Parathyroid adenoma (tissue), 2 donors: ENCODE measurements at regions not wholly inside any gene's neighbourhood (a gene's known extent, or its start where the extent isn't known, plus 50 kb on each side); places are given as distances from the start of the nearest gene placed in this dataset.

ENCODE experiments used
- H2AFZ ChIP-seq: fragments of 300-600 bp; sonication (generic); one replicate; pipeline ENCODE4 v1.7.0; 2017; ENCODE audit warnings: antibody characterized with exemption, mild to moderate bottlenecking
- H3K27ac ChIP-seq: fragments of 300-600 bp; sonication (generic); one replicate; pipeline ENCODE4 v1.7.0; 2017
- H3K27me3 ChIP-seq: fragments of 300-600 bp; sonication (generic); one replicate; pipeline ENCODE4 v1.7.0; 2017; ENCODE audit warnings: low read length; ENCODE audit not compliant: control insufficient read depth, insufficient read depth
- H3K36me3 ChIP-seq: fragments of 300-600 bp; sonication (generic); one replicate; pipeline ENCODE4 v1.7.0; 2017; ENCODE audit warnings: low read length; ENCODE audit not compliant: control insufficient read depth, insufficient read depth
- H3K4me1 ChIP-seq: fragments of 300-600 bp; sonication (generic); one replicate; pipeline ENCODE4 v1.7.0; 2017; ENCODE audit warnings: control low read depth
- H3K4me2 ChIP-seq: fragments of 300-600 bp; sonication (generic); one replicate; pipeline ENCODE4 v1.7.0; 2017; ENCODE audit warnings: low read length
- H3K4me3 ChIP-seq: fragments of 300-600 bp; sonication (generic); one replicate; pipeline ENCODE4 v1.7.0; 2017; ENCODE audit warnings: low read depth, low read length
- H3K79me2 ChIP-seq: fragments of 300-600 bp; sonication (generic); one replicate; pipeline ENCODE4 v1.7.0; 2017; ENCODE audit warnings: control low read depth
- H3K9ac ChIP-seq: fragments of 300-600 bp; sonication (generic); one replicate; pipeline ENCODE4 v1.7.0; 2017; ENCODE audit warnings: mild to moderate bottlenecking
- H3K9me3 ChIP-seq: fragments of 300-600 bp; sonication (generic); one replicate; pipeline ENCODE4 v1.7.0; 2017; ENCODE audit warnings: low read length; ENCODE audit not compliant: control insufficient read depth
- CTCF ChIP-seq: fragments of 300-600 bp; sonication (generic); IDR thresholded peaks from one replicate; pipeline ENCODE4 v1.7.0; 2017; ENCODE audit warnings: antibody characterized with exemption, mild to moderate bottlenecking
- donor health status: primary hyperparathyroidism.

DNA sequence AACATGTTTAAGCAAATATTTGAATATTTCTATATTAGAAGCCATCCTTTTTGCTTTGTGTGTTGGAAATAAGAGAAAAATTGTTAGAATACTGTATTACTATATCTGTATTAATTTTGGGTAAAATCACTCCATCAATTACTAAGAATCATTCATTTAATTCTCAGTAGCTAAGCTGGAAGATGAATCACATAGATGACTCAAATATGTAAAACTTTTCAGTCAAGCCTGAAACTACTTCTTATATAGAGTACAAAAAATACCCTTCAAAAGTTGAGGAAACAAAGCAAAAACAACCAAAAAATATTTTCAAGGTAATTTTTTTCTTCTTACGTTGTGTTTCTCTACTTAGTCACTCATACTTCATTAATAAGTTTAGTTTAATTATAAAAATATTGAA is 205.7 kb upstream of the ROBO1 start:
- Histone ChIP-seq H3K9me3 (no peaks in the 10 kb centered on the region), H3K36me3 (no peaks in the 10 kb centered on the region), H3K4me1 (no peaks in the 10 kb centered on the region), H3K4me2 (no peak overlapping the region), H3K79me2 (no peaks in the 10 kb centered on the region), H3K27me3 (no peaks in the 10 kb centered on the region), H3K4me3 (no peak overlapping the region), H3K27ac (no peak overlapping the region), H2AFZ (no peak overlapping the region), H3K9ac (no peak overlapping the region)
- TF ChIP-seq CTCF: no peak

DNA sequence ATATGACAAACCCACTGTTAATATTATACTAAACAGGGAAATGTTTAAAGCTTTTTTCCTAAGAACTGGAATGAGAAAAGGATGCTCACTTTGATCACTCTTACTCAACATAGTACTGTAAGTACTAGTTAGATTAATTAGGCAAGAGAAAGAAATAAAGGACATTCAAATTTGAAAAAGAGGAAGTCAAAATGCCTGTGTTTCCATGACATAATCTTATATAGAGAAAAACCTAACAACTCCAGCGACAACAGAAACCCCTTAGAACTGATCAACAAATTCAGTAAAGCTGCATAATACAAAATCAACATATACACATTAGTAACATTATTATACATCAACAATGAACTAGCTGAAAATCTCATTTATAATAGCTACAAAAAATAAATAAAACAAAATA is 200.6 kb upstream of the ROBO1 start:
- Histone ChIP-seq H3K4me3 (no peak overlapping the region), H3K27ac (no peak overlapping the region), H3K4me1 (no peaks in the 10 kb centered on the region), H3K36me3 (no peaks in the 10 kb centered on the region), H3K79me2 (no peaks in the 10 kb centered on the region), H2AFZ (no peak overlapping the region), H3K9ac (no peak overlapping the region), H3K27me3 (no peaks in the 10 kb centered on the region), H3K4me2 (no peak overlapping the region), H3K9me3 (no peaks in the 10 kb centered on the region)
- TF ChIP-seq CTCF: no peak

DNA sequence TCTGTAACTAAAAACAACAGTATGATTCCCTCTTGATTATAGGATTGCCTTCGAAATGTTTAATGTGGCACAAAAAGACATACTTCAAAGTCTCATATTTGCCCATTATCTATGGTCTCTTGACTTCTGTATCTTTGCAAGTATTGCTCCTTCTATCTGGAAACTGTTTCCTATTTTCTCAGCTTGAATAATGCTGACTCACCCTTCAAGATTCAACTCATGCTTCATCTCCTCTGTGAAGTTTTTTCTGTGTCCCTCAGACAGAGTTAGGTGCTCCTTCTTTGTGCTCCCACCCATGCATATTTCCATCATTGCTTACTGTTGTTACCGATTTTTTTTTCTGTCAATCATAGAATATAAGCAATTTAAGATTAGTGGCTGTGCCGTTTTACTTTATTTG is 192.8 kb upstream of the ROBO1 start:
- Histone ChIP-seq H3K4me3 (no peak overlapping the region), H3K27me3 (no peaks in the 10 kb centered on the region), H3K9me3 (no peaks in the 10 kb centered on the region), H3K79me2 (no peaks in the 10 kb centered on the region), H3K4me2 (no peak overlapping the region), H3K4me1 (no peaks in the 10 kb centered on the region), H3K27ac (no peak overlapping the region), H3K36me3 (no peaks in the 10 kb centered on the region), H3K9ac (no peak overlapping the region), H2AFZ (no peak overlapping the region)
- no peak for TF ChIP-seq CTCF

GRCh38 chr3:79957066-79957465 is 189.3 kb upstream of the ROBO1 start:
- Histone ChIP-seq H3K36me3 (no peaks in the 10 kb centered on the region), H3K9me3 (no peaks in the 10 kb centered on the region), H3K9ac (no peak overlapping the region), H3K27ac (no peak overlapping the region), H3K79me2 (no peaks in the 10 kb centered on the region), H3K4me2 (no peak overlapping the region), H3K27me3 (no peaks in the 10 kb centered on the region), H3K4me3 (no peak overlapping the region), H3K4me1 (no peaks in the 10 kb centered on the region), H2AFZ (no peak overlapping the region)
- no peak for TF ChIP-seq CTCF

- Histone ChIP-seq H3K27me3 (no peaks in the 10 kb centered on the region), H3K9ac (no peak overlapping the region), H3K4me3 (no peak overlapping the region), H3K9me3 (no peaks in the 10 kb centered on the region), H3K36me3 (no peaks in the 10 kb centered on the region), H2AFZ (no peak overlapping the region), H3K79me2 (no peaks in the 10 kb centered on the region), H3K4me2 (no peak overlapping the region), H3K27ac (no peak overlapping the region), H3K4me1 (no peaks in the 10 kb centered on the region)
- no peak for TF ChIP-seq CTCF
These were observed 187.0 kb upstream of the ROBO1 start for GRCh38 chr3:79954756-79955155.
